ENCODE measurements at regions not wholly inside any gene's neighbourhood (a gene's known extent, or its start where the extent isn't known, plus 50 kb on each side); places are given as distances from the start of the nearest gene placed in this dataset.

DNA sequence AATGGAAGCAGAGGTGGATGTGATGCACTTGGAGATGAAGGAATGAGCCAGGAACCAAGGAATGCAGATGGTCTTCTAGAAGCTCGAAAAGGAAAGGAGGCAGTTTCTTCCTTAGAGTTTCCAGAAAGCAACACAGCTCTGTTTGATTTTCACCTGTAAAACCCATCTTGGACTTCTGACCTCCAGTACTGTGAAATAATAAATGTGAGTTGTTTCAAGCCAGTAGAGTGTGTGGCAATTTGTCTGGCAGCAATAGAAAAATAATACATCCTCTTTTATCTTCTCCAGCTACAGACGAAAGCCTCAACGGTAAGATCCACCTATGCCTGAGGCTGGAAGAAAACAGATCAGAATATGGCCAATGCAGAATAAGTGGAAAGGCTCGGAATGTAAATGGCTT, 199.7 kb downstream of the HINT1 start:
- Histone ChIP-seq H3K27ac (ENCODE audit: low read length) (peak overlapping the region; percentile 70), H3K36me3 (replicated peaks; ENCODE audit: low read depth, low read length) (no peaks in the 10 kb centered on the region), H2AFZ (ENCODE audit: low read depth, low read length) (no peak overlapping the region), H3K79me2 (ENCODE audit: low read length) (no peaks in the 10 kb centered on the region), H3K9me3 (ENCODE audit: insufficient read depth, low read length) (no peaks in the 10 kb centered on the region), H3K4me1 (ENCODE audit: low read length) (peaks cover 26% of the 10 kb centered on the region), H4K20me1 (ENCODE audit: insufficient read depth, low read length) (no peaks in the 10 kb centered on the region), H3K27me3 (ENCODE audit: low read depth, low read length) (no peaks in the 10 kb centered on the region), H3K4me2 (ENCODE audit: low read length) (peak overlapping the region; percentile 54), H3K9ac (ENCODE audit: low read length) (no peak overlapping the region), H3K4me3 (ENCODE audit: low read length) (no peak overlapping the region)
- TF ChIP-seq, protein P1, sequence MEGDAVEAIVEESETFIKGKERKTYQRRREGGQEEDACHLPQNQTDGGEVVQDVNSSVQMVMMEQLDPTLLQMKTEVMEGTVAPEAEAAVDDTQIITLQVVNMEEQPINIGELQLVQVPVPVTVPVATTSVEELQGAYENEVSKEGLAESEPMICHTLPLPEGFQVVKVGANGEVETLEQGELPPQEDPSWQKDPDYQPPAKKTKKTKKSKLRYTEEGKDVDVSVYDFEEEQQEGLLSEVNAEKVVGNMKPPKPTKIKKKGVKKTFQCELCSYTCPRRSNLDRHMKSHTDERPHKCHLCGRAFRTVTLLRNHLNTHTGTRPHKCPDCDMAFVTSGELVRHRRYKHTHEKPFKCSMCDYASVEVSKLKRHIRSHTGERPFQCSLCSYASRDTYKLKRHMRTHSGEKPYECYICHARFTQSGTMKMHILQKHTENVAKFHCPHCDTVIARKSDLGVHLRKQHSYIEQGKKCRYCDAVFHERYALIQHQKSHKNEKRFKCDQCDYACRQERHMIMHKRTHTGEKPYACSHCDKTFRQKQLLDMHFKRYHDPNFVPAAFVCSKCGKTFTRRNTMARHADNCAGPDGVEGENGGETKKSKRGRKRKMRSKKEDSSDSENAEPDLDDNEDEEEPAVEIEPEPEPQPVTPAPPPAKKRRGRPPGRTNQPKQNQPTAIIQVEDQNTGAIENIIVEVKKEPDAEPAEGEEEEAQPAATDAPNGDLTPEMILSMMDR (IDR thresholded peaks at IDR 0.05; ENCODE audit: low read depth, low read length), result no peak
- no peak for TF ChIP-seq EZH2phosphoT487 (IDR thresholded peaks at IDR 0.05; ENCODE audit: low read depth)

DNA sequence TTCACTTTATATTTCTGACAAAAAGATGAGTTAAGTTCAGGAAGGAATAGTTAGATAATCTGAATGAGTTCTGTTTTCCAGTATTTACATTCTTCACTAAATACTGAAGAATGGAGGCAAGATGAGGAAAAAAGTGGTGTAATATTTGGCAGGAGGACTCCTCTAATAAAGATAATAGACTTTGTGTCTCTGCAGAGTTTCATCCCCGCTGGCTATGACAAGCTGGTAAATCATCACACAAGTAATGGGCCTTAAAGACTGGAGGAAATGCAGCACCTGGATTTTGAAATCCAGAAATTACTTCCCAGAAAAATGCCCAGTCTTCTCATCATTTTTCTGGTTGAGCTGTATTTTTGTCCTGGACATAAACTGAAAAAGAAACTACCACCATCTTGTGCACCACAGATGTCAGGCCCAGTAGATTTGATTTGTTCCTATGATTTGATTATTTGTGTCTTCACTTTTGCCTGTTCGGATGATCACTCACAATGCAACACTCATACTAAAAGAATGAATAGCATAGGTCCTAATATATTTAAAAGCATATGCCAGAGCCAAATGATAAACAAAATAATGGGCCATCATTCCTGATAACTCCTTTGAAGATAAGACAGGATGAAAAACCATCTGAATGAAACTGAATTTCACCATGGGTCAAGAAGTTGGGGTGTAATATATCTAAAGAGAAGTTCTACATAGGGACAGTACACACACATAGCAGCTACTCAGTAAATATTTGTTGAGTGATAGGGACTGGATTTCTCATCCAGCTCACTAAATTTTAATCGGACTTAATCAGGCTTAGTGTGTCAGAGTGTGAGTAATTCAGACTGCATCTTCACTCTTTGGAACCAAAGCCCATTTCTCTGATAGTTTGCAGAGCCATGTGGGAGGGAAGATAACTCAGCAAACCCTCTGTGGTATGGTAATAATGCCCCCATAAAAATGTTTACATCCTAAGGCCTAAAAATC, 200.5 kb downstream of the HINT1 start:
- H3K27me3 ChIP-seq (ENCODE audit: low read depth, low read length), result no peaks in the 10 kb centered on the region
- H3K79me2 ChIP-seq (ENCODE audit: low read length), result no peaks in the 10 kb centered on the region
- no peak overlapping the region for H3K27ac ChIP-seq (ENCODE audit: low read length)
- no peaks in the 10 kb centered on the region for H3K9me3 ChIP-seq (ENCODE audit: insufficient read depth, low read length)
- H3K36me3 ChIP-seq (replicated peaks; ENCODE audit: low read depth, low read length), result no peaks in the 10 kb centered on the region
- H4K20me1 ChIP-seq (ENCODE audit: insufficient read depth, low read length), result no peaks in the 10 kb centered on the region
- H3K9ac ChIP-seq (ENCODE audit: low read length), result no peak overlapping the region
- H3K4me3 ChIP-seq (ENCODE audit: low read length), result no peak overlapping the region
- no peak overlapping the region for H2AFZ ChIP-seq (ENCODE audit: low read depth, low read length)
- TF ChIP-seq, protein P1 (IDR thresholded peaks at IDR 0.05; ENCODE audit: low read depth, low read length), result no peak
- no peak for TF ChIP-seq EZH2phosphoT487 (IDR thresholded peaks at IDR 0.05; ENCODE audit: low read depth)
- peaks cover 26% of the 10 kb centered on the region for H3K4me1 ChIP-seq (ENCODE audit: low read length)
- no peak overlapping the region for H3K4me2 ChIP-seq (ENCODE audit: low read length)

DNA sequence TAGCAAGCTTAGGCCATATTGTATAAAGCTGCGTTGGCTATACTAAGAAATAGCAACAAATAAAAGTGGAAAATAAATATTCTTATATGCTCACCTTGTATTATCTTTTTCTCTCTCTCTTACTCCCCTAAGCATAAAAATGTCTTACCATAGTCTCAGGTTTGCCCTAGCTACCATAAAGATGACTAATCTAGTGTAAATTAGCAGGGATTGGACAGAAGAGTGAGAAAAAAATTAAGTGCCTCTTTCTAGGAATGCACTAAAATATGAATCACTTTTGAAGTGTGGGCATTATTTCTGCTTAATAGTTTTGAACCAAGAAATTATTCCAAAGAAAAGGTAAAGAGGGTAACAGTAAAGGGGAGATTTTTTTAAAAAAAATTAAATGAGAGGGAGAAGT, 201.3 kb downstream of the HINT1 start:
- no peak overlapping the region for H3K4me3 ChIP-seq (ENCODE audit: low read length)
- no peaks in the 10 kb centered on the region for H3K79me2 ChIP-seq (ENCODE audit: low read length)
- no peak overlapping the region for H3K4me2 ChIP-seq (ENCODE audit: low read length)
- H3K9ac ChIP-seq (ENCODE audit: low read length), result no peak overlapping the region
- no peaks in the 10 kb centered on the region for H3K27me3 ChIP-seq (ENCODE audit: low read depth, low read length)
- TF ChIP-seq EZH2phosphoT487 (IDR thresholded peaks at IDR 0.05; ENCODE audit: low read depth), result no peak
- TF ChIP-seq, protein P1 (IDR thresholded peaks at IDR 0.05; ENCODE audit: low read depth, low read length), result no peak
- H4K20me1 ChIP-seq (ENCODE audit: insufficient read depth, low read length), result no peaks in the 10 kb centered on the region
- no peak overlapping the region for H2AFZ ChIP-seq (ENCODE audit: low read depth, low read length)
- H3K27ac ChIP-seq (ENCODE audit: low read length), result no peak overlapping the region
- peaks cover 26% of the 10 kb centered on the region for H3K4me1 ChIP-seq (ENCODE audit: low read length)
- no peaks in the 10 kb centered on the region for H3K36me3 ChIP-seq (replicated peaks; ENCODE audit: low read depth, low read length)
- H3K9me3 ChIP-seq (ENCODE audit: insufficient read depth, low read length), result no peaks in the 10 kb centered on the region

DNA sequence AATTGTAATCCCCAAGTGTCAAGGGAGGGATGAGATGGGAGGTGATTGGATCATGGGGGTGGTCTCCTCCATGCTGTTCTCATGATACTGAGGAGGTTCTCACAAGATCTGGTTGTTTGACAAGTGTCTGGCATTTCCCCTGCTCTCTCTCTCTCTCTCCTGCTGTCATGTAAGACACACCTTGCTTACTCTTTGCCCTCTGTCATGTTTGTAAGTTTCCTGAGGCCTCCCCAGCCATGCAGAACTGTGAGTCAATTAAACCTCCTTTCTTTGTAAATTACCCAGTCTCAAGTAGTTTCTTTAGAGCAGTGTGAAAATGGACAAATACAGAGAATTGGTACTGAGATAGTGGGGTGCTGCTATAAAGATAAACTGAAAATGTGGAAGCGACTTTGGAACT, 207.9 kb downstream of the HINT1 start:
- Histone ChIP-seq H3K4me1 (ENCODE audit: low read length) (no peaks in the 10 kb centered on the region), H4K20me1 (ENCODE audit: insufficient read depth, low read length) (no peaks in the 10 kb centered on the region), H3K9me3 (ENCODE audit: insufficient read depth, low read length) (no peaks in the 10 kb centered on the region), H2AFZ (ENCODE audit: low read depth, low read length) (no peak overlapping the region), H3K9ac (ENCODE audit: low read length) (no peak overlapping the region), H3K27ac (ENCODE audit: low read length) (no peak overlapping the region), H3K36me3 (replicated peaks; ENCODE audit: low read depth, low read length) (no peaks in the 10 kb centered on the region), H3K27me3 (ENCODE audit: low read depth, low read length) (no peaks in the 10 kb centered on the region), H3K79me2 (ENCODE audit: low read length) (no peaks in the 10 kb centered on the region), H3K4me3 (ENCODE audit: low read length) (no peak overlapping the region), H3K4me2 (ENCODE audit: low read length) (no peak overlapping the region)
- TF ChIP-seq, protein P1 (IDR thresholded peaks at IDR 0.05; ENCODE audit: low read depth, low read length), result no peak
- TF ChIP-seq EZH2phosphoT487 (IDR thresholded peaks at IDR 0.05; ENCODE audit: low read depth), result no peak
